Stimulated activated effector memory CD8-positive, alpha-beta T cell treated with anti-CD3 and anti-CD28 coated beads, Interleukin-12 subunit alpha, Interleukin-12 subunit beta, amount 100 ng/mL, for 72 hours (primary cell): ENCODE measurements at regions not wholly inside any gene's neighbourhood (a gene's known extent, or its start where the extent isn't known, plus 50 kb on each side); places are given as distances from the start of the nearest gene placed in this dataset.
"Not testable (repeated sequence)": the region's sequence is repeated elsewhere in the genome, so short reads cannot be mapped to it uniquely, and the experiment has no call there.

Experiments
- ATAC-seq: fragments of 150-1000 bp; cut with Tn5 transposase; 2 replicates; pipeline ENCODE4 v1.10.0; 2021
- DNase-seq, 2 donors: peaks; one replicate each; pipeline ENCODE4 v3.0.0; 2021 to 2022; ENCODE audit warnings: low spot score in 2 of 2
- H3K27ac Mint-ChIP-seq: one replicate; pipeline ENCODE4 v1.8.0; 2022; ENCODE audit warnings: mild to moderate bottlenecking, mixed read lengths
- H3K36me3 Mint-ChIP-seq: one replicate; pipeline ENCODE4 v1.8.0; 2022; ENCODE audit warnings: mild to moderate bottlenecking, mixed read lengths
- H3K4me1 Mint-ChIP-seq: one replicate; pipeline ENCODE4 v1.8.0; 2022; ENCODE audit warnings: mixed read lengths
- H3K4me3 Mint-ChIP-seq: one replicate; pipeline ENCODE4 v1.8.0; 2022; ENCODE audit warnings: mild to moderate bottlenecking, mixed read lengths
- H3K9me3 Mint-ChIP-seq: one replicate; pipeline ENCODE4 v1.8.0; 2022; ENCODE audit warnings: mixed read lengths

GRCh38 chr4:132334081-132334480 is 815.0 kb upstream of the PCDH10 start:
- Mint-ChIP-seq H3K9me3 (peaks cover 23% of the 10 kb centered on the region), H3K4me3 (no peak overlapping the region), H3K27ac (no peak overlapping the region), H3K4me1 (no peaks in the 10 kb centered on the region), H3K36me3 (no peaks in the 10 kb centered on the region)
- DNase-seq, result no peak
- ATAC-seq, result no peak

GRCh38 chr4:132344924-132345828 is 803.9 kb upstream of the PCDH10 start:
- H3K27ac Mint-ChIP-seq, result no peak overlapping the region
- no peaks in the 10 kb centered on the region for H3K4me1 Mint-ChIP-seq
- H3K4me3 Mint-ChIP-seq, result no peak overlapping the region
- no peaks in the 10 kb centered on the region for H3K36me3 Mint-ChIP-seq
- ATAC-seq (no peak), DNase-seq (no peak)
- peaks cover 12% of the 10 kb centered on the region for H3K9me3 Mint-ChIP-seq

- DNase-seq (no peak), ATAC-seq (no peak)
- Mint-ChIP-seq H3K36me3 (no peaks in the 10 kb centered on the region), H3K27ac (no peak overlapping the region), H3K4me3 (no peak overlapping the region), H3K4me1 (no peaks in the 10 kb centered on the region), H3K9me3 (peaks cover 12% of the 10 kb centered on the region)
These were observed 803.1 kb upstream of the PCDH10 start for GRCh38 chr4:132346016-132346415.

GRCh38 chr4:132351606-132352005 is 797.5 kb upstream of the PCDH10 start:
- peaks cover 19% of the 10 kb centered on the region for H3K9me3 Mint-ChIP-seq
- H3K4me1 Mint-ChIP-seq, H3K27ac Mint-ChIP-seq, H3K4me3 Mint-ChIP-seq, DNase-seq, ATAC-seq, H3K36me3 Mint-ChIP-seq: not testable (repeated sequence)

GRCh38 chr4:132382243-132382642 is 766.9 kb upstream of the PCDH10 start:
- Mint-ChIP-seq H3K27ac (no peak overlapping the region), H3K4me3 (no peak overlapping the region), H3K9me3 (peaks cover 24% of the 10 kb centered on the region), H3K4me1 (no peaks in the 10 kb centered on the region), H3K36me3 (no peaks in the 10 kb centered on the region)
- DNase-seq, result no peak
- ATAC-seq, result no peak

GRCh38 chr4:132383571-132384199 is 765.4 kb upstream of the PCDH10 start:
- no peak overlapping the region for H3K27ac Mint-ChIP-seq
- H3K4me3 Mint-ChIP-seq, result no peak overlapping the region
- ATAC-seq, result no peak
- peaks cover 20% of the 10 kb centered on the region for H3K9me3 Mint-ChIP-seq
- no peaks in the 10 kb centered on the region for H3K4me1 Mint-ChIP-seq
- H3K36me3 Mint-ChIP-seq, result no peaks in the 10 kb centered on the region
- no peak for DNase-seq

- Mint-ChIP-seq H3K36me3 (no peaks in the 10 kb centered on the region), H3K27ac (no peak overlapping the region), H3K4me3 (no peak overlapping the region), H3K4me1 (no peaks in the 10 kb centered on the region), H3K9me3 (peaks cover 19% of the 10 kb centered on the region)
- DNase-seq (no peak), ATAC-seq (no peak)
These were observed 764.4 kb upstream of the PCDH10 start for GRCh38 chr4:132384709-132385108.

GRCh38 chr4:132386130-132386529 is 763.0 kb upstream of the PCDH10 start:
- DNase-seq (no peak), ATAC-seq (no peak)
- H3K4me1 Mint-ChIP-seq, result no peaks in the 10 kb centered on the region
- H3K27ac Mint-ChIP-seq, result no peak overlapping the region
- no peaks in the 10 kb centered on the region for H3K36me3 Mint-ChIP-seq
- H3K9me3 Mint-ChIP-seq, result peaks cover 24% of the 10 kb centered on the region
- no peak overlapping the region for H3K4me3 Mint-ChIP-seq

GRCh38 chr4:132387060-132387459 is 762.0 kb upstream of the PCDH10 start:
- H3K36me3 Mint-ChIP-seq, result no peaks in the 10 kb centered on the region
- peaks cover 25% of the 10 kb centered on the region for H3K9me3 Mint-ChIP-seq
- no peak overlapping the region for H3K4me3 Mint-ChIP-seq
- no peaks in the 10 kb centered on the region for H3K4me1 Mint-ChIP-seq
- no peak overlapping the region for H3K27ac Mint-ChIP-seq
- no peak for ATAC-seq
- no peak for DNase-seq

GRCh38 chr4:132395561-132395960 is 753.5 kb upstream of the PCDH10 start:
- no peak for ATAC-seq
- no peak for DNase-seq
- no peak overlapping the region for H3K4me3 Mint-ChIP-seq
- H3K27ac Mint-ChIP-seq, result no peak overlapping the region
- no peaks in the 10 kb centered on the region for H3K4me1 Mint-ChIP-seq
- H3K36me3 Mint-ChIP-seq, result no peaks in the 10 kb centered on the region
- peaks cover 16% of the 10 kb centered on the region for H3K9me3 Mint-ChIP-seq

- no peaks in the 10 kb centered on the region for H3K4me1 Mint-ChIP-seq
- no peak for DNase-seq
- no peak for ATAC-seq
- no peaks in the 10 kb centered on the region for H3K36me3 Mint-ChIP-seq
- H3K9me3 Mint-ChIP-seq, result peaks cover 20% of the 10 kb centered on the region
- H3K27ac Mint-ChIP-seq, result no peak overlapping the region
- no peak overlapping the region for H3K4me3 Mint-ChIP-seq
These were observed 752.5 kb upstream of the PCDH10 start for GRCh38 chr4:132396636-132397035.

GRCh38 chr4:132417220-132417619 is 731.9 kb upstream of the PCDH10 start:
- no peak overlapping the region for H3K4me3 Mint-ChIP-seq
- H3K27ac Mint-ChIP-seq, result no peak overlapping the region
- no peaks in the 10 kb centered on the region for H3K36me3 Mint-ChIP-seq
- H3K4me1 Mint-ChIP-seq, result no peaks in the 10 kb centered on the region
- no peak for DNase-seq
- ATAC-seq, result no peak
- H3K9me3 Mint-ChIP-seq, result peaks cover 12% of the 10 kb centered on the region

GRCh38 chr4:132427125-132427524 is 722.0 kb upstream of the PCDH10 start:
- Mint-ChIP-seq H3K9me3 (peaks cover 5% of the 10 kb centered on the region), H3K4me1 (no peaks in the 10 kb centered on the region), H3K4me3 (no peak overlapping the region), H3K36me3 (no peaks in the 10 kb centered on the region), H3K27ac (no peak overlapping the region)
- no peak for ATAC-seq
- no peak for DNase-seq

GRCh38 chr4:132437117-132437516 is 712.0 kb upstream of the PCDH10 start:
- H3K4me3 Mint-ChIP-seq, result no peak overlapping the region
- ATAC-seq (no peak), DNase-seq (no peak)
- no peaks in the 10 kb centered on the region for H3K4me1 Mint-ChIP-seq
- no peaks in the 10 kb centered on the region for H3K36me3 Mint-ChIP-seq
- no peak overlapping the region for H3K27ac Mint-ChIP-seq
- H3K9me3 Mint-ChIP-seq, result peaks cover 7% of the 10 kb centered on the region

GRCh38 chr4:132445386-132445785 is 703.7 kb upstream of the PCDH10 start:
- H3K27ac Mint-ChIP-seq, result no peak overlapping the region
- H3K9me3 Mint-ChIP-seq, result peaks cover 24% of the 10 kb centered on the region
- no peak overlapping the region for H3K4me3 Mint-ChIP-seq
- DNase-seq (no peak), ATAC-seq (no peak)
- no peaks in the 10 kb centered on the region for H3K36me3 Mint-ChIP-seq
- no peaks in the 10 kb centered on the region for H3K4me1 Mint-ChIP-seq

GRCh38 chr4:132457987-132458386 is 691.1 kb upstream of the PCDH10 start:
- H3K36me3 Mint-ChIP-seq, H3K4me3 Mint-ChIP-seq, DNase-seq, H3K27ac Mint-ChIP-seq, H3K4me1 Mint-ChIP-seq, ATAC-seq: not testable (repeated sequence)
- peaks cover 18% of the 10 kb centered on the region for H3K9me3 Mint-ChIP-seq
